Upper lobe of left lung (tissue), 4 donors: ENCODE measurements at regions not wholly inside any gene's neighbourhood (a gene's known extent, or its start where the extent isn't known, plus 50 kb on each side); places are given as distances from the start of the nearest gene placed in this dataset.

Source experiments
- EP300 ChIP-seq, 4 donors: sonication (generic); formaldehyde crosslinking; IDR thresholded peaks; one replicate each; pipeline ENCODE4 v1.5.1; 2017; ENCODE audit warnings: antibody characterized with exemption in 4 of 4, control low read depth in 2 of 4
- POLR2A ChIP-seq, 4 donors: fragments of 450-650 bp; IDR thresholded peaks; one replicate each; pipeline ENCODE4 v1.5.1; 2016 to 2017; ENCODE audit warnings: antibody characterized with exemption in 4 of 4, mild to moderate bottlenecking in 2 of 4
- POLR2AphosphoS5 ChIP-seq, 2 donors: sonication (generic); formaldehyde crosslinking; IDR thresholded peaks; one replicate each; pipeline ENCODE4 v1.5.1; 2017; ENCODE audit warnings: antibody characterized with exemption in 2 of 2

GRCh38 chr2:7392076-7392787 is 475.0 kb downstream of the RNF144A start:
- TF ChIP-seq POLR2AphosphoS5 (IDR thresholded peaks at IDR 0.05) (no peak), EP300 (IDR thresholded peaks at IDR 0.05) (no peak), POLR2A (IDR thresholded peaks at IDR 0.05) (no peak)
